Daoy (cell line): ENCODE measurements at regions not wholly inside any gene's neighbourhood (a gene's known extent, or its start where the extent isn't known, plus 50 kb on each side); places are given as distances from the start of the nearest gene placed in this dataset.
A peak's percentile ranks its signal among the peaks of the same experiment; 100 is the strongest.

Experiments used
- DNase-seq: peaks from one replicate; pipeline ENCODE4 v3.0.0-alpha.2; 2015; ENCODE audit warnings: low read depth

DNA sequence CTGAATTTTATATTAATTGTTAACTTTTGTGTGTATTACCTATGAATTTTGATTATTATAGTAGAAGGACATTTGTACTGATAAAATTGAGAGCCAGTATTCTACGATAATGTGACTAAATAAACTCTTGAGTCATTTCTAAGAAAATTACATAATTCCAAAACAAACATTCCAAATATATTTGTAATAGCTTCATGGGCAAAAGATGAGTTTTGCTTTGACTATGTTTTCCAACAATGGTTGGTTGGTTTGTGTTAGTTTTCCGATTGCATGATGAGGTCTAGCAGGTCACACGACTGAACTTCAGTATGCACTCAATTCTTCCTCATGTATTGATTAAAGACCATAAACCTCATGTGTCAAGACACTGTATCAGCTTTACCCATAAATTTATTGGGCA is 71.7 kb upstream of the WDR75 start:
- DNase-seq: peak; percentile 17

DNA sequence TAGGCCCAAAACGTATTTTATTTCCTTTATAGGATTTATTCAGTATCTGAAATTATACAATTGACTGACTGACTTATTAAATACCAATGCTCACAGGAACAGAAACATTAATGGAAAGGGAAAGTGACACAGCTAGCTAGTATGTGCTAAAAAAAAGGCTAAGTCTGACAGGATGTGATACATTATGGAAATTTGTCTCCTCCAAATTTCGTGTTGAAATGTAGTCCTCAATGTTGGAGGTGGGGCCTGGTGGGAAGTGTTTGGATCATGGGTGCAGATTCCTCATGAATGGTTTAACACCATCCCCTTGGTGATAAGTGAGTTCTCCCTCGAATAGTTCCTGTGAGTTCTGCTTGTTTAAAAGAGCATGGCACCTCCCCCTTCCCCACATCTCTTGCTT is 70.6 kb upstream of the WDR75 start:
- peak; percentile 33 for DNase-seq

DNA sequence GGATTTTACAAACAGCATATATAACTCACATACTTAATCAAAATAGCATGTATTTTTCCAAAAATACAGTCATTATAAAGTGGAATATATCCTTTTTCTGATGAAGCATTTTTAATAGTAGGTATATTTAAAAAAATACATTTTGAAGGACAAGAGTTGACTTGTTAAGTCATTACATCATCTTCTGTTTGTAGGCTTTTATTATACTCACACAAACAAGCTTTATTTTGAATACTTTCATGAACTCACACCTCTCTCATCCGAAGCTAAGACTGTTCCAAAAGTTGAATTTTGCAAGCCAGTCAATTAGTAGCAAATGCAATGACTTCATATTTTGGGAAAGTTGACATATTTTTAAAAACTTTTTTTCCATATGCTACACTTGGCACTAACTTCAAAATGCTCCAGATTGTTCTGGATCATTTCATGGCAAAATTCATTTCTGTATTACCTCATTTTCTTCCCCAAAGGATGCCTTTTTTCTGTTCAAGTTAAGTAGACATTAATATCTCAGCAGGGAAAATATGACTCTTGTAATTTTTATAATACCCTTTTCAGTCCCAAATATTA is 68.5 kb upstream of the WDR75 start:
- no peak for DNase-seq

DNA sequence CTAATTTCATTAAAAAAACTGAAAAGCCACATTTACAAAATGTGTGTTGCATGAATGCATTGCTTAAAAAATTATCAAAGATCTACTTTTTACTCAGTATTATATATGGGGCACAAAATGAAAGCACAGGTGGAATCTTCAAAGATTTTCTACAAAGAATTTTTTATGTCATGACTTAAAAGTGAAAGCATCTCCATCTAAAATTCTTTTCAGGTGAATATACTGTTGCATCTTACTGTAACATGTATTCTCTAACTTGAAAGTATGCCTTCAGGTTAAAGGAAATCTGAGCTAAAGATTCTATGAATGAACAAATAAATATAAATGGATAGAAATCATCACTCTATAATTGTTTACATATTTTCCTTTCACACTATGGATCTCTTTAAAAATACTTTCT is 66.8 kb upstream of the WDR75 start:
- no peak for DNase-seq

DNA sequence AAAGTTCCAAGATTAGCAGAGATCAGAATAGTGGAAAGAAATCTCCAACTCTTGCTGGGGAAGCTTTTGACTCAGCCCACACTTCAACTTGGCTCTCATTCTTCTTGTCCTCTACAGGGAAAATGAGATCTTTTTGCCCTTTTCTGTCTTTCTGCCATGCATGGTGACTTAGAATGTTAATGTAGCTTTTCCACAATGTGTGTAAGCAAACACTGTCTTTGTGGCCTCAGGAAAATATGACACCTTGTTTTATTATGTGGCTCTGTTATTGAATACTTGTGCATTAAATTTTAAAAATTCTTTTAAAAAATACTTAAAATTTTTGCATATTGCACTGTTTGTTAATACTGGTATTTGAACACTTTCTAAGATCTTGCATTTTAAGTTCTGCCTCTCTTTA is 65.4 kb upstream of the WDR75 start:
- no peak for DNase-seq

DNA sequence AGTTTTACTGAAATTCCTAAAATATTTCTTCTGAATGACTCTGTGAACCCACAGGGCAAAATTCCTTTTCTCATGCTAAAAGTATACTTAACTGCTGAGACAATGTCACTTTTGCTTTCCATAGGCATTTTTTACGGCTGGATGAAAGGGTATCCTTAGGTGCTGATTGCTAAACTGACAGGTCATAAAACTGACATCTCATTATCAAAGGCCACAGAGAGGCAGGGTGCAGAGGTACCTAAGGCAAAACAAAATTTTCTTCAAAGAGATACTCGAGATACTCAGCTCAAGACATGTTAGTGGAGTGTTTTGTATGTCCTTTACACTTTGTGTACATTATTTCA is 62.0 kb upstream of the WDR75 start:
- no peak for DNase-seq

DNA sequence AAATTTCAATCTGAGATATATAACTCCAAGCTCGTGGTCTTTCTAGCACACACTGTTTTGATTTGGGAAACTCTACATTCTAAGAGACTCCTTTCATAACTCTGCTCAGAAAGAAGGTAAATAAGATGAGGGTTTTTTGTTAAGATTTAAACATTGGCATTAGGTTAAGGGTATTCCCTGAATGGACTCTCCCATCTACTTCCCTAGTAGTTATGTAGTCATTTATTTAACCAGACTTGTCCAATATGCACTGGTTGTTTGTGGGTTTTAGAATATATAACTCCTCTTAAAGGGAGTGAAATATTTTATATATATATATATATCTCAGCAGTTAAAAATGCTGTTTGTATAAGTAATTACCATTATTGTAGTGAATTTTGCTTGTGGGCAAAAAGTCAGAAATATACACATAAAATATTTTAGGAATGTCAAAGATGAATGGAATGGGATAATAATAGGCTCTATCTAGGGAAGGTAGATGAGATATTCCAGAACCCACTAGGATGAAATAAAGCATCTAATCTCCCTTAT is 61.5 kb upstream of the WDR75 start:
- DNase-seq: no peak

DNA sequence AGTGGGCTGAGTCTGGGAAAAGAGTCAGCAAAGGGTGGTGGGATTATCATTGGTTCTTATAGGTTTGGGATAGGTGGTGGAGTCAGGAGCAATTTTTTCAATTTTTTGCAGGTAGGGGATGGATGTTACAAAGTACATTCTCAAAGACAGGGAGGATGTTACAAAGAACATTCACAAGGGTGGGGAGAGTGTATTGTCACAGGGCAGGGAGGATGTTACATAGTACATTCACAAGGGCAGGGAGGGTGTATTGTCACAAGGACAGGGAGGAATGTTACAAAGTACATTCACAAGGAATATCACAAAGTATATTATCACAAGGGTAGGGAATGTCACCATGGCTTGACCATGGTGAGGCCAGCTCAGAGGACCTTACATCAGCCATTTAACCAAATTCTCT is 58.6 kb upstream of the WDR75 start:
- no peak for DNase-seq

DNA sequence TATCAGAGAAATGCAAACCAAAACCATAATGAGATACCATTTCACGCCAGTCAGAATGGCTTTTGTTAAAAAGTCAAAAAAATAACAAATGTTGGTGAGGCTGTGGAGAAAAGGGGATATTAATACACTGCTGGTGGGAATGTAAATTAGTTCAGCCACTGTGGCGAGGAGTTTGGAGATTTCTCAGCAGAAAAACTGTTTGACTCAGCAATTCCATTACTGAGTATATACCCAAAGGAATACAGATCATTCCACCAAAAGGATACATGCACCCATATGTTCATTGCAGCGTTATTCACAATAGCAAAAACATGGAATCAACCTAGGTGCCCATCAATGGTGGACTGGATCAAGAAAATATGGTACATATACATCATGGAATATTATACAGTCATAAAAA is 54.5 kb upstream of the WDR75 start:
- no peak for DNase-seq

DNA sequence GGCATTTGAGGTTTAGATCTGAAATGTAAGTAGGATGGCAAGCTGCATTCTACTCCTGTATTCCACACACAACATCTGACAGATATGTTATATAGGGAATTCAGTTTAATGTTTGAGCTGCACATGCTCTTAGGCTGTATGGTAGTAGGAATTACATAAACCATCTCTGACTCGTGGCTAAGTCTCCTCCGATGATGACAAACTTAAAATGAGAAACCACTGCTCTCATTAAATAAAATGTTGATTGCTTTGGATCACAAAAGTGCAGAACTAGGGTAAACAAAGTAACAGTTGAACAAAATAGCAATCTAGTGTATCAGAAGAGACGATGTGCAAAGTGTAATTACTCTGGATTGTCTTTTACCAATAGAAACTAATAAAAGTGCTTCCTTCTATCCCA is 50.1 kb upstream of the WDR75 start:
- no peak for DNase-seq
